A673 (cell line): ENCODE measurements at regions not wholly inside any gene's neighbourhood (a gene's known extent, or its start where the extent isn't known, plus 50 kb on each side); places are given as distances from the start of the nearest gene placed in this dataset.
"Not testable (repeated sequence)": the region's sequence is repeated elsewhere in the genome, so short reads cannot be mapped to it uniquely, and the experiment has no call there.

ENCODE experiments used
- BruUV-seq: library from RNA; stranded (reverse); fragments of 400-500 nt; replicated peaks from 2 replicates; lab custom pipeline; 2021; lab: Mats Ljungman, UMichigan
- CTCF ChIA-PET: fragments of 300-600 bp; sonication (Branson Sonifier 250); formaldehyde crosslinking; loops from one replicate; lab custom pipeline; 2022; ENCODE audit warnings: antibody characterized with exemption; lab: Charles Lee
- POLR2A ChIA-PET: fragments of 300-600 bp; sonication (Branson Sonifier 250); formaldehyde crosslinking; loops from one replicate; lab custom pipeline; 2022; ENCODE audit warnings: antibody characterized with exemption; ENCODE audit not compliant: low non-redundant PET; lab: Charles Lee
- DNase-seq: peaks from one replicate; pipeline ENCODE4 v3.0.0-alpha.2; 2015; ENCODE audit warnings: low spot score
- H3K27ac ChIP-seq: fragments of 200-600 bp; sonication (generic); 2 replicates; pipeline ENCODE4 v1.5.1; 2016; ENCODE audit warnings: mixed run types, low read depth, mild to moderate bottlenecking, mixed read lengths, antibody characterized with exemption, low read length; ENCODE audit not compliant: poor library complexity, severe bottlenecking
- H3K27me3 ChIP-seq: fragments of 200-600 bp; sonication (generic); replicated peaks from 2 replicates; pipeline ENCODE4 v1.6.1; 2017; ENCODE audit warnings: mixed run types, low read depth, mild to moderate bottlenecking, mixed read lengths, antibody characterized with exemption, low read length; ENCODE audit not compliant: insufficient read depth, poor library complexity
- H3K36me3 ChIP-seq: fragments of 200-600 bp; sonication (generic); 2 replicates; pipeline ENCODE4 v1.6.1; 2016; ENCODE audit warnings: mixed run types, mild to moderate bottlenecking, mixed read lengths, antibody characterized with exemption, low read length; ENCODE audit not compliant: insufficient read depth, poor library complexity, severe bottlenecking
- H3K4me1 ChIP-seq: fragments of 200-600 bp; sonication (generic); 2 replicates; pipeline ENCODE4 v1.6.1; 2017; ENCODE audit warnings: mixed run types, mild to moderate bottlenecking, mixed read lengths, antibody characterized with exemption, low read length; ENCODE audit not compliant: insufficient read depth, poor library complexity, severe bottlenecking
- H3K4me3 ChIP-seq: fragments of 200-600 bp; sonication (generic); 2 replicates; pipeline ENCODE4 v1.5.1; 2016; ENCODE audit warnings: low read depth, mixed run types, mild to moderate bottlenecking, mixed read lengths, low read length; ENCODE audit not compliant: poor library complexity, severe bottlenecking
- H3K9me3 ChIP-seq: fragments of 200-600 bp; sonication (generic); 2 replicates; pipeline ENCODE4 v1.6.1; 2016; ENCODE audit warnings: mixed run types, low read depth, mild to moderate bottlenecking, mixed read lengths, antibody characterized with exemption, low read length; ENCODE audit not compliant: poor library complexity, severe bottlenecking
- intact Hi-C: fragments of 100-400 bp; cut with micrococcal nuclease; formaldehyde crosslinking; loops from one replicate; pipeline ENCODE4 v1.10.0; 2022; ENCODE audit not compliant: unreplicated experiment

- H3K4me1 ChIP-seq, H3K27ac ChIP-seq, DNase-seq, CTCF ChIA-PET, intact Hi-C loops, POLR2A ChIA-PET, H3K4me3 ChIP-seq, BruUV-seq, H3K36me3 ChIP-seq, H3K27me3 ChIP-seq: not testable (repeated sequence)
- peaks cover 89% of the 10 kb centered on the region for H3K9me3 ChIP-seq
Measured at GRCh38 chr21:9010936-9011890, 1510.2 kb upstream of the TPTE start.

GRCh38 chr21:9011916-9012315 lies 1509.5 kb upstream of the TPTE start:
- POLR2A ChIA-PET, H3K27ac ChIP-seq, intact Hi-C loops, BruUV-seq, CTCF ChIA-PET, H3K4me3 ChIP-seq, H3K27me3 ChIP-seq, H3K36me3 ChIP-seq, H3K4me1 ChIP-seq, DNase-seq: not testable (repeated sequence)
- H3K9me3 ChIP-seq, result peaks cover 83% of the 10 kb centered on the region

- BruUV-seq, H3K4me1 ChIP-seq, H3K27ac ChIP-seq, DNase-seq, H3K36me3 ChIP-seq, H3K27me3 ChIP-seq, CTCF ChIA-PET, POLR2A ChIA-PET, intact Hi-C loops, H3K4me3 ChIP-seq: not testable (repeated sequence)
- peaks cover 71% of the 10 kb centered on the region for H3K9me3 ChIP-seq
Measured at GRCh38 chr21:9013502-9014242, 1507.7 kb upstream of the TPTE start.

- peaks cover 65% of the 10 kb centered on the region for H3K9me3 ChIP-seq
- BruUV-seq, H3K36me3 ChIP-seq, H3K27me3 ChIP-seq, intact Hi-C loops, DNase-seq, H3K4me3 ChIP-seq, POLR2A ChIA-PET, CTCF ChIA-PET, H3K4me1 ChIP-seq, H3K27ac ChIP-seq: not testable (repeated sequence)
Measured at GRCh38 chr21:9014243-9014734, 1507.1 kb upstream of the TPTE start.

GRCh38 chr21:9015483-9016197 lies 1505.7 kb upstream of the TPTE start:
- CTCF ChIA-PET, H3K36me3 ChIP-seq, H3K27me3 ChIP-seq, H3K4me1 ChIP-seq, intact Hi-C loops, H3K27ac ChIP-seq, BruUV-seq, H3K4me3 ChIP-seq, DNase-seq, POLR2A ChIA-PET: not testable (repeated sequence)
- peaks cover 52% of the 10 kb centered on the region for H3K9me3 ChIP-seq

GRCh38 chr21:9017206-9017605 lies 1504.2 kb upstream of the TPTE start:
- H3K4me3 ChIP-seq, H3K4me1 ChIP-seq, H3K27me3 ChIP-seq, H3K27ac ChIP-seq, DNase-seq, intact Hi-C loops, BruUV-seq, POLR2A ChIA-PET, H3K36me3 ChIP-seq, CTCF ChIA-PET: not testable (repeated sequence)
- H3K9me3 ChIP-seq, result peaks cover 38% of the 10 kb centered on the region

GRCh38 chr21:9018731-9019253 lies 1502.6 kb upstream of the TPTE start:
- H3K4me3 ChIP-seq, H3K4me1 ChIP-seq, H3K27ac ChIP-seq, POLR2A ChIA-PET, DNase-seq, intact Hi-C loops, BruUV-seq, H3K36me3 ChIP-seq, CTCF ChIA-PET, H3K27me3 ChIP-seq: not testable (repeated sequence)
- H3K9me3 ChIP-seq, result peaks cover 27% of the 10 kb centered on the region
